Mammary epithelial cell (primary cell): ENCODE measurements at regions not wholly inside any gene's neighbourhood (a gene's known extent, or its start where the extent isn't known, plus 50 kb on each side); places are given as distances from the start of the nearest gene placed in this dataset.
"Not testable (repeated sequence)": the region's sequence is repeated elsewhere in the genome, so short reads cannot be mapped to it uniquely, and the experiment has no call there.

ENCODE experiments used
- EZH2 ChIP-seq: IDR thresholded peaks from 2 replicates; pipeline ENCODE4 v1.6.1; 2012; ENCODE audit warnings: low read length, inconsistent platforms, borderline replicate concordance
- TF ChIP-seq, protein P1 (sequence below), 2 donors: IDR thresholded peaks in 1 of 2; conservative IDR thresholded peaks in 1 of 2; 2 replicates each; pipeline ENCODE4 v1.5.1; 2011 to 2012; ENCODE audit warnings: inconsistent platforms in 2 of 2, low read length in 2 of 2, mild to moderate bottlenecking in 2 of 2, control low read depth in 1 of 2, low read depth in 1 of 2; ENCODE audit not compliant: insufficient read depth in 1 of 2; ENCODE audit errors: extremely low read depth in 1 of 2

DNA sequence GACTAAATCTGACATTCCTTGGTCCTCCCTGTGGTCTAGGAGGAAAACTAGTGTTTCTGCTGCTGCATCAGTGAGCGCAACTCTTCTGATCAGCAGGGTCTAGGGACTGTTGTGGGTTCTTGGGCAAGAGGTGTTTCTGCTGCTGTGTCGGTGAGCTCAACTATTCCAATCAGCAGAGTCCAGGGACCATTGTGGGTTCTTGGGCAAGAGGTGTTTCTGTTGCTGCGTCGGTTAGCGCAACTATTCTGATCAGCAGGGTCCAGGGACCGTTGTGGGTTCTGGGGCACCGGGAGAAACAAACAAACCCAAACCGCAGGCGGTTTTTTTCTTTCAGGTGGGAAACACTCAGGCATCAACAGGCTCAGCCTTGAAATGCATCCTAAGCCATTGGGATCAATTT, 140.9 kb downstream of the FASLG start:
- TF ChIP-seq, protein P1, sequence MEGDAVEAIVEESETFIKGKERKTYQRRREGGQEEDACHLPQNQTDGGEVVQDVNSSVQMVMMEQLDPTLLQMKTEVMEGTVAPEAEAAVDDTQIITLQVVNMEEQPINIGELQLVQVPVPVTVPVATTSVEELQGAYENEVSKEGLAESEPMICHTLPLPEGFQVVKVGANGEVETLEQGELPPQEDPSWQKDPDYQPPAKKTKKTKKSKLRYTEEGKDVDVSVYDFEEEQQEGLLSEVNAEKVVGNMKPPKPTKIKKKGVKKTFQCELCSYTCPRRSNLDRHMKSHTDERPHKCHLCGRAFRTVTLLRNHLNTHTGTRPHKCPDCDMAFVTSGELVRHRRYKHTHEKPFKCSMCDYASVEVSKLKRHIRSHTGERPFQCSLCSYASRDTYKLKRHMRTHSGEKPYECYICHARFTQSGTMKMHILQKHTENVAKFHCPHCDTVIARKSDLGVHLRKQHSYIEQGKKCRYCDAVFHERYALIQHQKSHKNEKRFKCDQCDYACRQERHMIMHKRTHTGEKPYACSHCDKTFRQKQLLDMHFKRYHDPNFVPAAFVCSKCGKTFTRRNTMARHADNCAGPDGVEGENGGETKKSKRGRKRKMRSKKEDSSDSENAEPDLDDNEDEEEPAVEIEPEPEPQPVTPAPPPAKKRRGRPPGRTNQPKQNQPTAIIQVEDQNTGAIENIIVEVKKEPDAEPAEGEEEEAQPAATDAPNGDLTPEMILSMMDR (conservative IDR thresholded peaks at IDR 0.05 in 1 of 2, IDR thresholded peaks at IDR 0.05 in 1 of 2; ENCODE audit: extremely low read depth in 1 of 2, insufficient read depth in 1 of 2, low read depth in 1 of 2, low read length in 2 of 2) = not testable (repeated sequence)
- not testable (repeated sequence) for TF ChIP-seq EZH2
